Muscle layer of duodenum (tissue), 2 donors: ENCODE measurements at regions not wholly inside any gene's neighbourhood (a gene's known extent, or its start where the extent isn't known, plus 50 kb on each side); places are given as distances from the start of the nearest gene placed in this dataset.
"Not testable (repeated sequence)": the region's sequence is repeated elsewhere in the genome, so short reads cannot be mapped to it uniquely, and the experiment has no call there.

ENCODE experiments used
- H3K27ac ChIP-seq: one replicate; pipeline ENCODE4 v1.7.0; 2013; ENCODE audit warnings: mild to moderate bottlenecking, low read length
- H3K27me3 ChIP-seq: one replicate; pipeline ENCODE4 v1.7.0; 2013; ENCODE audit warnings: low read depth, mild to moderate bottlenecking, control low read depth, low read length
- H3K36me3 ChIP-seq, 2 donors: one replicate each; pipeline ENCODE4 v1.7.0; 2013; ENCODE audit warnings: low read length in 2 of 2, control low read depth in 1 of 2, mild to moderate bottlenecking in 1 of 2; ENCODE audit not compliant: insufficient read depth in 2 of 2, control insufficient read depth in 1 of 2
- H3K4me1 ChIP-seq, 2 donors: one replicate each; pipeline ENCODE4 v1.7.0; 2013; ENCODE audit warnings: low read length in 2 of 2, mild to moderate bottlenecking in 2 of 2, control low read depth in 1 of 2, moderate library complexity in 1 of 2; ENCODE audit not compliant: insufficient read depth in 2 of 2, control insufficient read depth in 1 of 2
- H3K4me3 ChIP-seq, 2 donors: one replicate each; pipeline ENCODE4 v1.7.0; 2013; ENCODE audit warnings: low read length in 2 of 2, low read depth in 1 of 2, mild to moderate bottlenecking in 1 of 2
- H3K9me3 ChIP-seq, 2 donors: one replicate each; pipeline ENCODE4 v1.7.0; 2013; ENCODE audit warnings: low read length in 2 of 2, control low read depth in 1 of 2, mild to moderate bottlenecking in 1 of 2; ENCODE audit not compliant: control insufficient read depth in 1 of 2
- donor health status: healthy.

DNA sequence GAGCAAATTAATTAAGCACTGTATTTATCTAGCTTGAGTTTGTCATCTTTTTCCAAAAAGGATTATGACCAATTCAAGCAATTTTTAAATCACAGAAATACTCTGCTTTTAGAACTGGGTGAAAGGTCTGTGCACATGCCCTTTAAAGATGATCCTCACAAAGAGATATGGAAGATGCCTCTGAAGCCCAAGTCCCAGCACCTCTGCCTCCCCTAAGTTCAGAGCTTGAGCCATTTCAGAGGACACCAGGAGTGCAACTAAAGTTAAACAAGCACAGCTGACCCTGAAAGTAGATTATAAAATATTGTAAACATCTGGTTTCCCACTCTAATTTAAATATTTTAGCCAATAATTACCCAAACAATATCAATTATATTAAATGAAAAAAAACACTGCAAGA is 139.5 kb upstream of the BEND6 start:
- H3K27ac ChIP-seq: no peak overlapping the region
- no peaks in the 10 kb centered on the region for H3K27me3 ChIP-seq
- H3K4me1 ChIP-seq: peaks cover 0 to 11% of the 10 kb centered on the region in 2 donors
- no peaks in the 10 kb centered on the region for H3K9me3 ChIP-seq
- no peaks in the 10 kb centered on the region for H3K36me3 ChIP-seq
- H3K4me3 ChIP-seq: no peak overlapping the region

DNA sequence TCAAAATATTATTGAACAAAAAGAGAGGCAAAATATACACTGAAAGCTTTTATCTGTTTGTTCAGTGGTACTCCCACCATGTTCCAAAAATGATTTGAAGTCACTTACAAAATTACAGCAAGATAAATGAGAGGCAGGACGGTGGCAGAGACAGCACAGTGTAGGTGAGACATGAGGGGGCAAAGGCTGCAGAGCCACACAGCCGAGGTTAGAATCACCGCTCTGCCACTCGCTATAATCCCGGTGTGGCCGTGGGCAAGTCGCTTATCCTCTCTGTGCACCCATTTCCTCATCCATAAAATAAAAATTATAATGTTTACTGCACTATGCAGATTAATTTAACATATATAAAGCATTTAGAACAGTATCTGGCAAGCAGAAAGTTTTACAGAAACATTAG is 140.1 kb upstream of the BEND6 start:
- Histone ChIP-seq H3K36me3 (no peaks in the 10 kb centered on the region), H3K27me3 (no peaks in the 10 kb centered on the region), H3K4me1 (peaks cover 0 to 11% of the 10 kb centered on the region in 2 donors), H3K27ac (no peak overlapping the region), H3K9me3 (no peaks in the 10 kb centered on the region), H3K4me3 (no peak overlapping the region)

DNA sequence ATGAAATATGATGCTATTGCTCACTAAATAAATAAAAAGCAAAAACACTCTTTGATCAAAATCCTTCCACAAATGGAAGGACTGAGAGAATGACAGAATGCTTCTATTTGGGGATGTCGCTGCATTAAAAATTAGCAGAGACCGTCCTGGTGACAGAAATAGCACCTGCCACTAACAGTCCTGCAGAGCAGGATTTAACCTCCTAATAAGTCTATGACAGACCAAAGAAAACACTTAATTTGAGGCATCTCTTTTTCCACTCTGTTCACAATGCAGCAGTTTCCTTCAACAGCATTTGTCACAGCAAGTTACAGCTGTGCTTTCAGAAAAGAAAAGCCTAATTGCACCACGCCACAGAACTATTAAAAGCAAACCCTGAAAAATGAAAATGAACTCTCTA is 140.6 kb upstream of the BEND6 start:
- Histone ChIP-seq H3K4me3 (no peak overlapping the region), H3K27me3 (no peaks in the 10 kb centered on the region), H3K9me3 (no peaks in the 10 kb centered on the region), H3K27ac (no peak overlapping the region), H3K36me3 (no peaks in the 10 kb centered on the region), H3K4me1 (peaks cover 0 to 11% of the 10 kb centered on the region in 2 donors)

DNA sequence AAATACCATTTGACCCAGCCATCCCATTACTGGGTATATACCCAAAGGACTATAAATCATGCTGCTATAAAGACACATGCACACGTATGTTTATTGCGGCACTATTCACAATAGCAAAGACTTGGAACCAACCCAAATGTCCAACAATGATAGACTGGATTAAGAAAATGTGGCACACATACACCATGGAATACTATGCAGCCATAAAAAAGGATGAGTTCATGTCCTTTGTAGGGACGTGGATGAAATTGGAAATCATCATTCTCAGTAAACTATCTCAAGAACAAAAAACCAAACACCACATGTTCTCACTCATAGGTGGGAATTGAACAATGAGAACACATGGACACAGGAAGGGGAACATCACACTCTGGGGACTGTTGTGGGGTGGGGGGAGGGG is 142.1 kb upstream of the BEND6 start:
- not testable (repeated sequence) for H3K4me3 ChIP-seq

DNA sequence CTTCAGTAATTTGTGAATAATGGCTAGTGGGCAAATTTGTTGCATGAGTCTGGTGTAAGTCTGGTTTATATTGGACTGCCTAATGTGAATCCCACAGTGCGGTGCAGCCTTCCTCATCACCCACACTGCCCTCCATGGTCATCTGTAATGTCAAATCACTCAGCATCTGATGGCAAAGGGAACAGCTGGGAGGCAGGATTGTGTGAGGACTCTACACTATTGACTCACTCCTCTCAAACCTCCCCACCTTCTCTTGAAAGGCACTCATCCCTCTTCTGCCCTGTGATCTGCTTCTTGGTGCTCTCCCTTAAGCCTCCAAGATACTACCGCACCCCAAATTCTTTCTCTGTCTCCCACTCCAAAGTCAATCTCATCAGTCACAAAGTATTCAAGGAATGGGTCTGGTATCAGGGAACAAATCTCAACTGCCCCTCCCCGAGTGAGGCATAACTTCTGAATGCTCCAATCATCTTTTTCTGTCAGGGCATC is 146.0 kb upstream of the BEND6 start:
- H3K4me1 ChIP-seq: no peaks in the 10 kb centered on the region
- H3K36me3 ChIP-seq: no peaks in the 10 kb centered on the region
- no peak overlapping the region for H3K27ac ChIP-seq
- H3K9me3 ChIP-seq: no peaks in the 10 kb centered on the region
- no peak overlapping the region for H3K4me3 ChIP-seq
- no peaks in the 10 kb centered on the region for H3K27me3 ChIP-seq

More for the DNA sequence above, 142.1 kb upstream of the BEND6 start:
- H3K9me3 ChIP-seq, H3K36me3 ChIP-seq, H3K27ac ChIP-seq, H3K27me3 ChIP-seq: not testable (repeated sequence)
- peaks cover 0 to 11% of the 10 kb centered on the region in 2 donors for H3K4me1 ChIP-seq

DNA sequence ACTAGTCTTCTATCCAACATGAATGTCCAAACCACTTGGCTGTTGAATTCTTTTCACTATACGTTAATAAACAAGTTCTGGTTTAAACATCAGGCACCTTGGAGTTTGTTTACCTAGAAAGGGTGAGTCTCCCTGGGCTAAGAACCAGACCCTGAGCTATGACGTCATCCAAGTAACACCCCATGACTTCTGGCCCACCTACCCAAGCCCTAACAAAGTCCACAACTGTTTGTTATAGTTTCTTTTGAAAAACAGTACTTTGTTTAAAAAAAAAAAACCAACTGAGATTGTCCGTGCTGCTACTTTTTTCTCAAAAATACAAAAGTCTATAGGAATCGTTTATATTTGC is 146.9 kb upstream of the BEND6 start:
- Histone ChIP-seq H3K27me3 (no peaks in the 10 kb centered on the region), H3K36me3 (no peaks in the 10 kb centered on the region), H3K9me3 (no peaks in the 10 kb centered on the region), H3K4me3 (no peak overlapping the region), H3K27ac (no peak overlapping the region), H3K4me1 (peaks cover 0 to 3% of the 10 kb centered on the region in 2 donors)

GRCh38 chr6:56807326-56807988 is 147.4 kb upstream of the BEND6 start:
- Histone ChIP-seq H3K4me1 (peaks cover 0 to 8% of the 10 kb centered on the region in 2 donors), H3K27me3 (no peaks in the 10 kb centered on the region), H3K9me3 (no peaks in the 10 kb centered on the region), H3K27ac (no peak overlapping the region), H3K36me3 (no peaks in the 10 kb centered on the region), H3K4me3 (no peak overlapping the region)

DNA sequence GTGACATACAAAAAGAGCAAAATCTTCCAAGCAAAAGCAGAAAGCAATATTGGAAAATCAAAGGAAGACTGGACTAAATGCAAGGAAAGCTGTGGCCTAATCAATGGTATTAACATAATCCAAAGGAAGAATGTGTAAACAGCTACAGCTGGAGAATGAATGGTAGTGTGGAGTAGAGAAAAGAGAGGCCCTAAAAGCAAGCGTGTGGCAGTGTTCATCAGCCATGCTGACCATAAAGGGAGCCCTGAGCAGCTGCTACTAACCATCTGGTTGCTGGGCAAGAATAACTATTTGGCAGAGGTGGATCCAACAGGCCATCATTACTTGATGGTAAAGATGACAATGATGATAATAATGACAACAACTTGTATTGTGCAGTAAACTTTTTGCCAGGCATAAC is 148.5 kb upstream of the BEND6 start:
- no peak overlapping the region for H3K4me3 ChIP-seq
- no peaks in the 10 kb centered on the region for H3K36me3 ChIP-seq
- no peaks in the 10 kb centered on the region for H3K9me3 ChIP-seq
- H3K27me3 ChIP-seq: no peaks in the 10 kb centered on the region
- H3K4me1 ChIP-seq: peaks cover 0 to 8% of the 10 kb centered on the region in 2 donors
- no peak overlapping the region for H3K27ac ChIP-seq

GRCh38 chr6:56804996-56805395 is 149.9 kb upstream of the BEND6 start:
- H3K27ac ChIP-seq: no peak overlapping the region
- H3K9me3 ChIP-seq: no peaks in the 10 kb centered on the region
- peaks cover 0 to 9% of the 10 kb centered on the region in 2 donors for H3K4me1 ChIP-seq
- no peaks in the 10 kb centered on the region for H3K27me3 ChIP-seq
- H3K4me3 ChIP-seq: no peak overlapping the region
- H3K36me3 ChIP-seq: no peaks in the 10 kb centered on the region

DNA sequence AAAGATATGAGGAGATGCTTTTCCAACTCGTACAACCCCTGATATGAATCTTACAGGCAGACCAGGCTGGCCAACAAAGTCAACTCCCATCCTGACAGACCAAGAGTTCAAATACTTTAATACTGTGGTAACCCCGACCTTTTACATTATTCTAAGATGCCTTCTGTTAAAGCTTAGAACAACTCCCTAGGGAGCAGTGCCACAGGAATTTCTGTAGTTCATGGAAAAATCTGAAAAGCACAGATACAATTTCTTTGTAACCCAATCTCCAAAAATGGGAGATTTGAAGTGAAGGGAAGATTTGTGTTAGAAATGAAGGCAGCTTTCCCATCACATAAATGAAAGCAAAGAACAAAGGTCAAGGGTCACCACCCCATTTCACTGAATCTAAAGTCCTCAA is 151.3 kb upstream of the BEND6 start:
- H3K27me3 ChIP-seq: no peaks in the 10 kb centered on the region
- H3K9me3 ChIP-seq: no peaks in the 10 kb centered on the region
- H3K4me1 ChIP-seq: peaks cover 0 to 11% of the 10 kb centered on the region in 2 donors
- no peak overlapping the region for H3K4me3 ChIP-seq
- H3K36me3 ChIP-seq: no peaks in the 10 kb centered on the region
- no peak overlapping the region for H3K27ac ChIP-seq

- H3K27me3 ChIP-seq: no peaks in the 10 kb centered on the region
- H3K4me1 ChIP-seq: peaks cover 8 to 20% of the 10 kb centered on the region in 2 donors
- no peaks in the 10 kb centered on the region for H3K9me3 ChIP-seq
- H3K36me3 ChIP-seq: no peaks in the 10 kb centered on the region
- no peak overlapping the region for H3K27ac ChIP-seq
- no peak overlapping the region for H3K4me3 ChIP-seq
These were observed 152.3 kb upstream of the BEND6 start for GRCh38 chr6:56802584-56802983.

DNA sequence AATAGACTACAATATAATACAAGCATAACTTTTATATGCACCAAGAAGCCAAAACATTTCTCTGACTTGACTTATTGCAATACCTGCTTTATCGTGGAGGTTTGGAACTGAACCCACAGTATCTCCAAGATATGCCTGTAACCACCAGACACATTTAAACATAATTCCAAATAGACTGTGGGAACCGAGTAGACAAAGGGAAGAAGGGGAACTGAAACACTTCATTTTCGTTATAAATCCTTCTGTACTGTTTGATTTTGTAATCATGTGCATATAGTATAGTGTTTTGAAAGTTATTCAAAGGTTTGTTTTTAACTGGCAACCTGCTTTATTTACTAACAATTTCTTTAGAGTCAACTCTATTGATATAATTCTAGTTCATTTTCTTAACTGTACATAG is 154.9 kb upstream of the BEND6 start:
- Histone ChIP-seq H3K27ac (no peak overlapping the region), H3K4me1 (peaks cover 8 to 26% of the 10 kb centered on the region in 2 donors), H3K4me3 (no peak overlapping the region), H3K9me3 (no peaks in the 10 kb centered on the region), H3K27me3 (no peaks in the 10 kb centered on the region), H3K36me3 (no peaks in the 10 kb centered on the region)
